Activated CD8-positive, alpha-beta T cell treated with anti-CD3 and anti-CD28 coated beads, Interleukin-2, amount 10 ng/mL, durations not matched to agents 7 days and 5 days (primary cell): ENCODE measurements at regions not wholly inside any gene's neighbourhood (a gene's known extent, or its start where the extent isn't known, plus 50 kb on each side); places are given as distances from the start of the nearest gene placed in this dataset.
"Not testable (repeated sequence)": the region's sequence is repeated elsewhere in the genome, so short reads cannot be mapped to it uniquely, and the experiment has no call there.

Experiments used
- ATAC-seq: fragments of 150-1000 bp; cut with Tn5 transposase; one replicate; pipeline ENCODE4 v1.10.0; 2021; ENCODE audit warnings: moderate library complexity
- CTCF ChIA-PET: fragments of 350-600 bp; sonication (Branson Sonifier 250); formaldehyde crosslinking; loops from one replicate; lab custom pipeline; 2021; ENCODE audit warnings: antibody characterized with exemption; lab: Charles Lee
- POLR2A ChIA-PET: fragments of 350-600 bp; sonication (Branson Sonifier 250); formaldehyde crosslinking; loops from one replicate; lab custom pipeline; 2021; ENCODE audit warnings: antibody characterized with exemption; lab: Charles Lee
- DNase-seq: peaks from one replicate; pipeline ENCODE4 v3.0.0-alpha.2; 2020
- H3K27ac Mint-ChIP-seq: one replicate; pipeline ENCODE4 v1.8.0; 2021; ENCODE audit warnings: mild to moderate bottlenecking, mixed read lengths
- H3K27me3 Mint-ChIP-seq: one replicate; pipeline ENCODE4 v1.8.0; 2021; ENCODE audit warnings: low read depth, mixed read lengths
- H3K36me3 Mint-ChIP-seq: one replicate; pipeline ENCODE4 v1.8.0; 2021; ENCODE audit warnings: low read depth, mixed read lengths
- H3K4me1 Mint-ChIP-seq: one replicate; pipeline ENCODE4 v1.8.0; 2021; ENCODE audit warnings: low read depth, mixed read lengths
- H3K4me3 Mint-ChIP-seq: one replicate; pipeline ENCODE4 v1.8.0; 2021; ENCODE audit warnings: mild to moderate bottlenecking, mixed read lengths
- H3K9me3 Mint-ChIP-seq: one replicate; pipeline ENCODE4 v1.8.0; 2022; ENCODE audit warnings: mixed read lengths; ENCODE audit not compliant: insufficient read depth

DNA sequence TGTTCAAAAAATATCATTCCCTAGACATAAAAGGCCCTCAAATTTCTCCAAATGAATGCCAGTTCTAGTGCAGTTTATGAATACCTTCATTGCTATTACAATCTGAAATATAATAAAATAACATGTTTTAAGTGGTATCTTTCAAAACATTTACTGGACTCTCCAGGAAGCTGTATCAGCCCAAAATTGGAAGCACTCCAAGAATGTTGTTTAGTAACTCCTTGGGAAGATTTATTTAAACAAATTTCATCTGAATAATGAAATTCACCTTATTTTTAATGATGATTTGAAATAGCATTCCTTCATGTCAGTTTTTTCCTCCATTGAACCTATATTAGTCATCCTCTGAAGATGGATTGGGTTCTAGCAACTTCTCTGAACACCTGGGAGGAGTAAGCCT lies 217.2 kb upstream of the PCDH18 start:
- Mint-ChIP-seq H3K9me3 (no peaks in the 10 kb centered on the region), H3K36me3 (no peaks in the 10 kb centered on the region), H3K27ac (no peak overlapping the region), H3K4me3 (no peak overlapping the region), H3K4me1 (no peaks in the 10 kb centered on the region), H3K27me3 (no peaks in the 10 kb centered on the region)
- DNase-seq = no peak
- no peak for ATAC-seq
- CTCF ChIA-PET = no interaction called here
- POLR2A ChIA-PET = no interaction called here

DNA sequence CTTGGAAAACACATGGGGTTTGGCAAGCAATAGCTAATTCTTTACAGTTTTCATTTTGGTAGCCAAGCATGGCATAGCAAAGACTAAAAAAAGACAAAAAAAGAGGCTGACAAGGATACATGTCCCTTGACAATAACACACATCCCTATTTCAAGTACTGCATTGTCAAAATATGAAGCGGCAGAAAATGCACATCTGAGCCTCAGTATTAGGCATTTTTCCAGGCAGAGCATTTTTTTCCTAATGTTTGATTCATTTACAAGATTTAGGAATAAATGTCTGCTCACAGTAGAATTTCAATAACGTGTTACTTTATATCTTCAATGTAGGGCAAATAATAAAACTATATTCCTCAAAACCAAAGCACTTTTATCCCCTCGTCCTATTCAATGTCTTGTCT lies 216.3 kb upstream of the PCDH18 start:
- ChIA-PET CTCF (no interaction called here), POLR2A (no interaction called here)
- Mint-ChIP-seq H3K4me1 (no peaks in the 10 kb centered on the region), H3K36me3 (no peaks in the 10 kb centered on the region), H3K4me3 (no peak overlapping the region), H3K27ac (no peak overlapping the region), H3K9me3 (no peaks in the 10 kb centered on the region), H3K27me3 (no peaks in the 10 kb centered on the region)
- ATAC-seq (no peak), DNase-seq (no peak)

DNA sequence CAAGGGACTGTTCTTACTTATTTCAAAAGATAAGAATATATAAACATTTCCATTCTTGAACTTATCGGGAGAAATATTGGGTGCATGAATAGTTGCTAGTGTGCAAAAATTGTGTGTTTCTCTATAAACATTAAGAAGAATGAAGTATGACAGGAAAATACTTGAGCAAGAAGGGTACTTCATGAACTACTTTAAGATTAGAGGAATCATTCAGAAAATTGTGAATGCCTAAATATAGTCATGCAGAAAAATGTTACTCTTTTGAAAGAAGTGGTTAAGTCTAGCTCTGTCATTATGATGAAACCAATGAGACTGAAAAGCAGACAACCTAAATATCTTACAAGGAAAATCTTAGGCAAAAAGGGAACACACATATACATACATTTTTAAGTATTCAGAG lies 207.8 kb upstream of the PCDH18 start:
- no peak overlapping the region for H3K27ac Mint-ChIP-seq
- H3K9me3 Mint-ChIP-seq = no peaks in the 10 kb centered on the region
- H3K4me3 Mint-ChIP-seq = no peak overlapping the region
- POLR2A ChIA-PET = no interaction called here
- DNase-seq (no peak), ATAC-seq (no peak)
- no peaks in the 10 kb centered on the region for H3K4me1 Mint-ChIP-seq
- no peaks in the 10 kb centered on the region for H3K27me3 Mint-ChIP-seq
- CTCF ChIA-PET = no interaction called here
- H3K36me3 Mint-ChIP-seq = no peaks in the 10 kb centered on the region

DNA sequence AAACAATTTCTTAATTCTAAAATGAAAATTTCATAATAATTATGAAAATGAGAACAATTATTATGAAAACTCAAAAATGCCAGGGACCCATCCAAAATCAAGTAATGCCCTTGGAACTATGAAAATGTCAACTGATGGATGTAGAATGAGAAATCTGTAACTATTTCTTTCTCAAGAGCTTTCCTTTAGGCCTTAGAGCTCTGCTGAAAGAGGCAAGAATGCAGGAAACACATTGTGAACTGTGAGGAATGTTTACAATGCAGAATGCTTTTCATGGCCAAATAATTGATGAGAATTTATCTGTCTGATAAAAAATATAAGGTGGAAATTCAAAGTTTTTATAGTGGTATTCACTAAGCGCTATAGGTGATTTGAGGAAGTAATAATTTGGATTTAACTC lies 207.1 kb upstream of the PCDH18 start:
- no peak overlapping the region for H3K4me3 Mint-ChIP-seq
- ChIA-PET CTCF (no interaction called here), POLR2A (no interaction called here)
- ATAC-seq (no peak), DNase-seq (no peak)
- no peaks in the 10 kb centered on the region for H3K36me3 Mint-ChIP-seq
- H3K27ac Mint-ChIP-seq = no peak overlapping the region
- H3K4me1 Mint-ChIP-seq = no peaks in the 10 kb centered on the region
- H3K9me3 Mint-ChIP-seq = no peaks in the 10 kb centered on the region
- no peaks in the 10 kb centered on the region for H3K27me3 Mint-ChIP-seq

DNA sequence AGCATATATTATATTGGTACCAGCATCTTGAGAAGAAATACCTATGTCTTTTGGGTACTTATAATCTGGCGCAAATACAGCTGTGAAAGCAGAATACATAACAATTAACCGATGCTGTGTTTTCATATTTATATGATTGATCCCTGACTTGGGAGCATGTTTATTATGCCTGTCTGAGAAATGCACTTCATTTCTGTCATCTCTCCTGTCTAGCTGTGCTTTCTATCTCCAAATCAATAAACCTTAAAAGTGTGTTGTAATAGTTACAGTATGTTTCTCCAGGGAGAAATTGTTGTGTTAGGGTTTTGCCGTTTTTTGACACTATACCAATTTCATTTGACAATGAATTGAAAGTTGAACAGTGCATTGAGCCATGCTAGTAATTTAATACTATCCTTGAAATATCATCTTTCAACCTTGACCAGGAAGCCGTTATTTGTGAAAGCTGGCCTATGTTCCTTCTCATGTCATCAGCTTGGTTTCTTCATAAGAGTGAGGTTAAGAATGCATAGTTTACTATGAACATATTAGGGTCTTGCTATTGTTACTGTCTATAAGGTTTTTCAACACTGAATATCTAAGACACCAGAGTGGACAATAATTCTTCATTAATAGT lies 206.2 kb upstream of the PCDH18 start:
- POLR2A ChIA-PET = no interaction called here
- Mint-ChIP-seq H3K36me3 (no peaks in the 10 kb centered on the region), H3K4me3 (no peak overlapping the region), H3K27ac (no peak overlapping the region), H3K9me3 (no peaks in the 10 kb centered on the region), H3K27me3 (no peaks in the 10 kb centered on the region), H3K4me1 (no peaks in the 10 kb centered on the region)
- ATAC-seq = no peak
- CTCF ChIA-PET = no interaction called here
- no peak for DNase-seq

DNA sequence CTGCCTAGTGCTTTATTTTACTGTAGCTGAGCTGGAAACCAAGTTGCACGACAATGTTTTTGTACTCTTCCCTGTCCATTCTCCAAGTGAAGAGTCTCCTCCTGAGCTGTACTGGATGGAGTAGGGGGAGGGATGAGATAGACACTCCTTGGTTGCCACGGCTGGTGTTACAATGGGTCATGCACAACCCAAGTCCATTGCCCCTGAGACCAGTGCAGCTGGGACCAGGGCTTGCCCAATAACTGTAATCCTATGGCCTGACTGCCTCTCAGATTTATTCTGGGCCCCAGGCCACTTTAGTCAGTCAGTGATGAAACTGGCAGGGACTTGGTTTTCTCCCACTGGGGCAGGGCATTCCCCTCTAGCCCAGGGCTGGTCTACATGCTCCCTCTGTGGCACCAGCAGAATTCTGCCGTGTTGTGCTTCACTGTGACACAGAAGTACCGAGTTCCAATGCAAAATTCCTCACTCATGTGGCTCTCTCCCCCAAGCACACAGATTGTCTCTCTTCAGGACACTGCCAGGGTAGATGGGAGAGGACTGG lies 203.3 kb upstream of the PCDH18 start:
- CTCF ChIA-PET = no interaction called here
- Mint-ChIP-seq H3K4me1 (no peaks in the 10 kb centered on the region), H3K27ac (no peak overlapping the region)

DNA sequence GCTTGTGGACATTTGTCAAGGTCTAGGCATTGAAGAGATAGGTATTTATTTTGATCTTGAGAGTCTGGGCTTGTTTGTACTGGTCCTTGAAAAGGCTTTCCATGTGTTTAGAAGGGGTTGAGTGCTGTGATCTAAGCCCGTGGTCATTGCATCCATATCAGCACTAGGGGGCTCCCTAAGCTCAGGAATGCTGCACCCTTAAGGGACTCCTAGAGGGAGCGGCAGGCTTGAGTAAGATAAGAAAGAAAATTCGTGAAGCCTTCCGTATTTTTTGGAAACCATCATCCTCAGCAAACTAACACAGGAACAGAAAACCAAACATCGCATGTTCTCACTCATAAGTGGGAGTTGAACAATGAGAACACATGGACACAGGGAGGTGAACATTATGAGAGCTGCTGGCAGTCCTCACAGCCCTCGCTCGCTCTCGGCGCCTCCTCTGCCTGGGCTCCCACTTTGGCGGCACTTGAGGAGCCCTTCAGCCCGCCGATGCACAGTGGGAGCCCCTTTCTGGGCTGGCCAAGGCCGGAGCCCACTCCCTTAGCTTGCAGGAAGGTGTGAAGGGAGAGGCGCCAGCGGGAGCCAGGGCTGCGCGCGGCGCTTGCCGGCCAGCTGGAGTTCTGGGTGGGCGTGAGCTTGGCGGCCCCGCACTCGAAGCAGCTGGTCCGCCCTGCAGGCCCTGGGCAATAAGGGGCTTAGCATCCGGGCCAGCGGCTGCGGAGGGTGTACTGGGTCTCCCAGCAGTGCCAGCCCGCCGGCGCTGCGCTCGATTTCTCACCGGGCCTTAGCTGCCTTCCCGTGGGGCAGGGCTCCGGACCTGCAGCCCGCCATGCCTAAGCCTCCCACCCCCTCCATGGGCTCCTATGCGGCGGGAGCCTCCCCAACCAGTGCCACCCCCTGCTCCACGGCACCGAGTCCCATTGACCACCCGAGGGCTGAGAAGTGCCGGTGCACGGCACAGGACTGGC lies 201.2 kb upstream of the PCDH18 start:
- not testable (repeated sequence) for H3K4me1 Mint-ChIP-seq, ATAC-seq, H3K9me3 Mint-ChIP-seq

More for the DNA sequence above, 203.3 kb upstream of the PCDH18 start:
- Mint-ChIP-seq H3K36me3 (no peaks in the 10 kb centered on the region), H3K27me3 (no peaks in the 10 kb centered on the region), H3K9me3 (no peaks in the 10 kb centered on the region), H3K4me3 (no peak overlapping the region)
- ATAC-seq (no peak), DNase-seq (no peak)
- POLR2A ChIA-PET = no interaction called here

DNA sequence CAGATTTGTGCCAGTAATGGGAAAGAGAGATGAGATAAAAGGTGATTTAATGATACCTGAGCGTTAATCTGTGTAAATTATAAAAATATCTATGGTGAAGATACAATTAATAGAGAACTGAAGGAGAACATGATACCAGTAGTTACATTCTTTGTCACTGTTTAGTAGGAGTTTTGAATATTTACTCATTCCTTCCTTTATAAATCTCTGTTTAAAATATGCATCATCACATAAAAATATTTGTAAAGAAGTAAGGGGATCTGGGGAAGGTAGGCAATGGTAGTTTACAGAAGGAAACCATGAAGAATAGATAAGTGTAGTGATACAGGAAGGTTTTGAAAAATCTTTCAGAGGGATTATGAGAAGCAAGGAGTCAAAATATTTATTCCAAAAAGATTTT lies 190.6 kb upstream of the PCDH18 start:
- Mint-ChIP-seq H3K36me3 (no peaks in the 10 kb centered on the region), H3K4me1 (no peaks in the 10 kb centered on the region), H3K4me3 (no peak overlapping the region), H3K27me3 (no peaks in the 10 kb centered on the region), H3K27ac (no peak overlapping the region), H3K9me3 (no peaks in the 10 kb centered on the region)
- ATAC-seq (no peak), DNase-seq (no peak)
- ChIA-PET POLR2A (interaction anchor here (0.6 kb wide), 1 partner anchor 11 kb away, joined by 3 read pairs; no protein-coding TSS in a partner anchor), CTCF (no interaction called here)

More for the DNA sequence above, 201.2 kb upstream of the PCDH18 start:
- DNase-seq, POLR2A ChIA-PET, H3K4me3 Mint-ChIP-seq, H3K27me3 Mint-ChIP-seq, CTCF ChIA-PET, H3K36me3 Mint-ChIP-seq, H3K27ac Mint-ChIP-seq: not testable (repeated sequence)

DNA sequence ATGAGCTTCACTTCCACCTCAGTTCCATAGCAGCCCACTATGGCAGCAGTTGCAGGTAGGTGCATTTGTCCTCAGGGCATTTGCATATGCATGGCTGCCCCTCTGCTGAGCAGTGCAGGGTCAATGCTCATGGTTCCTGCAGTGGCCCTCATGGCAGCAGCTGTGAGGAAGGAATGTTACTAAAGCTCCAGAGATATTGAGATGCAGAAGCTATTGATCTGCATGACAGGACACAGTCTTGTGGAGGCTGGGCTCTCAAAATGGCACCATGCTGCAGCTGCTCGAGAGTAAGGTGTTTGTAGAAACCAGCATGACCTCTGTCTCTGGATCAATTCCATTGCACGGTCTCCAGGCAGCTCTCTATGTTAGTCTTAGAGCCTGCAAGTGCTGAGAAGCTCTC lies 179.2 kb upstream of the PCDH18 start:
- H3K4me1 Mint-ChIP-seq = no peaks in the 10 kb centered on the region
- no peaks in the 10 kb centered on the region for H3K36me3 Mint-ChIP-seq
- CTCF ChIA-PET = no interaction called here
- DNase-seq (no peak), ATAC-seq (no peak)
- H3K9me3 Mint-ChIP-seq = no peaks in the 10 kb centered on the region
- H3K27me3 Mint-ChIP-seq = no peaks in the 10 kb centered on the region
- no peak overlapping the region for H3K4me3 Mint-ChIP-seq
- H3K27ac Mint-ChIP-seq = no peak overlapping the region
- POLR2A ChIA-PET = no interaction called here

DNA sequence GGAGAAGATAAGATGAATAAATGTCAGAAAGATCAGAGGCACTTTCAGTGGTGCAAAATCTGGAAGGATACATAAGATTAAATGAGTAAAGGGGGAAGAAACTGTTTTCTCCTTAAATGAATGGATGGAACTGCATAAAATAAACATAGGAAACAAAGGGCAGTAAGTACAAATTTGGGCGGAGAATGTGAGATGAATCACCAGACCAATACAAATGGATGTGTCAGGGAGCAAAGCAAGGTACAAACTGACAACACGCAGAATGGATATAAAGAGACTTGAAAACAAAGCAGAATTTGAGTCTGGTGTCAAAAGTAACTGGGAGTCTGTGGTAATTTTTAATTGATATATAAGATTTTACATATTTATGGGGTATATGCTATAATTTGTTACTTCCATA lies 175.3 kb upstream of the PCDH18 start:
- no peak overlapping the region for H3K27ac Mint-ChIP-seq
- no peak overlapping the region for H3K4me3 Mint-ChIP-seq
- ChIA-PET CTCF (no interaction called here), POLR2A (no interaction called here)
- no peaks in the 10 kb centered on the region for H3K9me3 Mint-ChIP-seq
- H3K36me3 Mint-ChIP-seq = no peaks in the 10 kb centered on the region
- DNase-seq (no peak), ATAC-seq (no peak)
- H3K4me1 Mint-ChIP-seq = no peaks in the 10 kb centered on the region
- no peaks in the 10 kb centered on the region for H3K27me3 Mint-ChIP-seq

DNA sequence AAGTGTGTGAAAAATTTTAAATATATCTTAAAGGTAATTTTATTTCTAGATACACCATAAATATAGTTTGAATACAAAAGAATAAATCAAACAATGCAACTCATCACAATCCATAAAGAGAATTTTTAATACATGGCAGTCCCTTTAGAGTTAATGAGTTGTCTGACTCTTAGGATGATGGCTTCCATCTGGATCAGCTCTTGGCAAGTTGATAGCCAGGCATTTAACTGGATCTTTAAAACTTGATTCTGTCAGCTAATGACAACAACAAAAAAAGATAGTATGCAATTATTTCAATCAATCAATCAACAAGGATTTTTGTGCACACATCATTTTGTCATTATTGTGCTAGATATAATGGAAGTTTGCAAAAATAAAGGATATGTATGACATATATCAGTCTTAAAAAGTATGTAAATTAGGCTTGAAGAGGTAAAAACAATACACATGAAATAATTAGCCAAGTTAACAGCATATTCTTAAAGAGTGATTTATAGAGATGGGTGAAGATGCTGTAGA lies 174.9 kb upstream of the PCDH18 start:
- POLR2A ChIA-PET = no interaction called here
- CTCF ChIA-PET = no interaction called here
- H3K4me1 Mint-ChIP-seq = no peaks in the 10 kb centered on the region
- no peak overlapping the region for H3K4me3 Mint-ChIP-seq
- DNase-seq (no peak), ATAC-seq (no peak)
- H3K27me3 Mint-ChIP-seq = no peaks in the 10 kb centered on the region
- no peaks in the 10 kb centered on the region for H3K36me3 Mint-ChIP-seq
- no peaks in the 10 kb centered on the region for H3K9me3 Mint-ChIP-seq
- H3K27ac Mint-ChIP-seq = no peak overlapping the region

DNA sequence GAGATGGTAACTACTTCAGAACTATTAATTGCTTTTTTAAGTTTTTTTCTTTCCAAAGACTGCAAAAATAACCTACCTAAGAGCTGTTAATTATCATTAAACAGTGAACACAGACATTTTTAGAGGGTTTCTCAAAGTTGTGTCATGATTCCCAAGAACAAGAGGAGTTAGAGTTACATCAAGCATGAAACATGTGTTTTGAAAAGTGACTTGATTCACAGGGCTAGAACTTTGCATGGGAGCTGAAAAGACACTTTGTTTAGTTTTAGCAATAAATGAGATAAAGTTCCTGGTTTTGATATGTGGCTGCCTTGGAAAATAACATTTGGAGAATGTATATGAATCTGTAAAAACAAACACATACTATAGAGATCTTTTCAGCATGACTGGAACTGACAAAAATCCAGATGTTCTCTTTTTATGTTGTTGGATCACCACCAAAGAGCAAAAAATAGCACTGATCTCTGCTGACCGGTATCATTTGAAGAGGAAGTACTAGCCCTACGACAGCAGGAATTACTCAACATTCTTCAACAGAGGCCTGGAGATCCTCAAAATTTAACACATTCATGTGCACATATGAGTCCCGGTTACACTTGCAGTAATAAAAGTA lies 173.0 kb upstream of the PCDH18 start:
- POLR2A ChIA-PET = no interaction called here
- no peak overlapping the region for H3K27ac Mint-ChIP-seq
- CTCF ChIA-PET = no interaction called here

More for the DNA sequence above, 173.0 kb upstream of the PCDH18 start:
- no peak overlapping the region for H3K4me3 Mint-ChIP-seq
- no peaks in the 10 kb centered on the region for H3K36me3 Mint-ChIP-seq
- DNase-seq = no peak
- ATAC-seq = no peak
- no peaks in the 10 kb centered on the region for H3K27me3 Mint-ChIP-seq
- H3K9me3 Mint-ChIP-seq = no peaks in the 10 kb centered on the region
- H3K4me1 Mint-ChIP-seq = no peaks in the 10 kb centered on the region
